ENCODE measurements at regions not wholly inside any gene's neighbourhood (a gene's known extent, or its start where the extent isn't known, plus 50 kb on each side); places are given as distances from the start of the nearest gene placed in this dataset.

DNA sequence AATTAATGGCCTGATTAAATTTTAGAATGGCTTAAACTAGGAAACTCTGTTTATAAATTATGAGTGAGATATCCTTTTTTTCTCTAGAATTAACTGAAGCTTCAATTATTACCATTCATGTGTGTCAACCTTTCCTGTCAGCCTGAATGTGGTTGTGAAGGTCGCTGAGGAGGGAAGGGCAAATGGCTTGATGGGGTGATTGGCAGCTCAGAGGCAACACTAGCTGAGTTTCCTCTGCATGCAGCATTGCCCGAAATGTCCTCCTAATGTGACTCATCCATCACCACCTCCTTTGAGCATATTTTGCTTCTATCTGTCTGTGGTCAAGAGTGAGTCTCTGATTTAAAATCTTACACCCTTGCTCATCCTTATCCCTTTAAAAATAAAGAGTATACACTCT lies 281.9 kb downstream of the TENT4A start:
- DNase-seq (ENCODE audit: extremely low spot score, unreplicated experiment) = no peak
- Mint-ChIP-seq H3K4me1 (ENCODE audit: unreplicated experiment) (no peaks in the 10 kb centered on the region), H3K27ac (no peak overlapping the region), H3K9me3 (peaks cover 5% of the 10 kb centered on the region), H3K27me3 (peaks cover 18% of the 10 kb centered on the region), H3K4me3 (no peak overlapping the region), H3K36me3 (no peaks in the 10 kb centered on the region)
- TF ChIP-seq, protein P1, sequence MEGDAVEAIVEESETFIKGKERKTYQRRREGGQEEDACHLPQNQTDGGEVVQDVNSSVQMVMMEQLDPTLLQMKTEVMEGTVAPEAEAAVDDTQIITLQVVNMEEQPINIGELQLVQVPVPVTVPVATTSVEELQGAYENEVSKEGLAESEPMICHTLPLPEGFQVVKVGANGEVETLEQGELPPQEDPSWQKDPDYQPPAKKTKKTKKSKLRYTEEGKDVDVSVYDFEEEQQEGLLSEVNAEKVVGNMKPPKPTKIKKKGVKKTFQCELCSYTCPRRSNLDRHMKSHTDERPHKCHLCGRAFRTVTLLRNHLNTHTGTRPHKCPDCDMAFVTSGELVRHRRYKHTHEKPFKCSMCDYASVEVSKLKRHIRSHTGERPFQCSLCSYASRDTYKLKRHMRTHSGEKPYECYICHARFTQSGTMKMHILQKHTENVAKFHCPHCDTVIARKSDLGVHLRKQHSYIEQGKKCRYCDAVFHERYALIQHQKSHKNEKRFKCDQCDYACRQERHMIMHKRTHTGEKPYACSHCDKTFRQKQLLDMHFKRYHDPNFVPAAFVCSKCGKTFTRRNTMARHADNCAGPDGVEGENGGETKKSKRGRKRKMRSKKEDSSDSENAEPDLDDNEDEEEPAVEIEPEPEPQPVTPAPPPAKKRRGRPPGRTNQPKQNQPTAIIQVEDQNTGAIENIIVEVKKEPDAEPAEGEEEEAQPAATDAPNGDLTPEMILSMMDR (conservative IDR thresholded peaks at IDR 0.05) = no peak

DNA sequence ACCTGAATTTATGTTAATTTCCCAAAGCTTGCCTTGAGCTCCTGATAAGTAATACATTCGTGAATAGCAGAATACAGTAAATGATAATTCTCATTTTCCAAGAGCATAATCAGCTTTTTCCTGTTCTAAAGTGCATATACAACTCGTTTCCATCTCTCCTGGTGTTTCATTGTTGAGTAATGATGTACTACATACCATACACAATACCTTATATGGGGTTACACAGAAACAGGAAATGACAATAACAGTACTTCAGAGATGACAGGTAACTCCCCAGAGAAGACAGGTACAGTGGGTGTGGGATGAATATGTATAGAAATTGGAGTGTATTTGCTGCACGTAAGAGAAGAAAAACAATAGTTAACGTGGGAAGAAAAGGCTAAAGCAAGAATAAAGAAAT lies 287.1 kb downstream of the TENT4A start:
- no peaks in the 10 kb centered on the region for H3K36me3 Mint-ChIP-seq
- no peak overlapping the region for H3K27ac Mint-ChIP-seq
- TF ChIP-seq, protein P1 (conservative IDR thresholded peaks at IDR 0.05) = no peak

DNA sequence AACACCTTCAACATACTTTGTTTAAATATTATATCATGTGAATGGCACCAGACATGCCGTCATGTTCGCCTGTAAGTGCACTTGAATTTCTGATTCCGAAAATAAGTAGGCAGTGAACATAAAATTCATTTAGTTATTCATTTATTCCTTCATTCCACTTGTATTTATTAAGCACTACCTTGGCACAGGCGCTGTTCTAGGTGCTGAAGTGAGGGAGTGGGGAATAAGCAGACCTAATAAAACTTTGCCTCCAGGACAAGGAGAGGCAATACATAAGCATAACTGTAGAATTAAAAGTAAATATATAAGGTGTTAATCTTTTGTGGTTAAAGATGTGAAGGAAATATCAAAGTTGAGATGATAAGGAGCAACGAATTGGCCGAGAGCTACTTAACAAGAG lies 297.4 kb downstream of the TENT4A start:
- TF ChIP-seq, protein P1 (conservative IDR thresholded peaks at IDR 0.05) = no peak
- Mint-ChIP-seq H3K36me3 (no peaks in the 10 kb centered on the region), H3K27me3 (peaks cover 8% of the 10 kb centered on the region), H3K4me1 (ENCODE audit: unreplicated experiment) (no peaks in the 10 kb centered on the region), H3K4me3 (no peak overlapping the region), H3K27ac (no peak overlapping the region), H3K9me3 (no peaks in the 10 kb centered on the region)
- DNase-seq (ENCODE audit: extremely low spot score, unreplicated experiment) = no peak

More for the DNA sequence above, 287.1 kb downstream of the TENT4A start:
- Mint-ChIP-seq H3K4me1 (ENCODE audit: unreplicated experiment) (no peaks in the 10 kb centered on the region), H3K9me3 (peaks cover 9% of the 10 kb centered on the region), H3K27me3 (peaks cover 13% of the 10 kb centered on the region), H3K4me3 (no peak overlapping the region)
- no peak for DNase-seq (ENCODE audit: extremely low spot score, unreplicated experiment)

DNA sequence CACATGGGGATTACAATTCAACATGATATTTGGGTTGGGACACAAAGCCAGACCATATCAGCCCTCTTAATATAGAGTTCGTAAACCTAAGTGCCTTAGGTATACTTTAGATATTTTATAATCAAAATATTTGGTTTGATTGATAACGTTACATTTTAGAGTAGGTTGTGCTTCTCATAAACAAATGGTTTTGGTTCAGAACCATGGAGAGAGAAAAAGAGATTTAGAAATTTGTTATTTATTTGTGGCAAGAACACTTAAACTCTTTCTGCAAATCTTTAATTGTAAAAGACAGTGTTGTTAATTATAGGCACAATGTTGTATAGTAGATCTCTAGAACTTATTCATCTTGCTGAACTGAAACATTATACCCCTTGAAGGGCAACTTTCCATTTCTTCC lies 298.8 kb downstream of the TENT4A start:
- Mint-ChIP-seq H3K9me3 (no peaks in the 10 kb centered on the region), H3K4me3 (no peak overlapping the region), H3K36me3 (no peaks in the 10 kb centered on the region)

DNA sequence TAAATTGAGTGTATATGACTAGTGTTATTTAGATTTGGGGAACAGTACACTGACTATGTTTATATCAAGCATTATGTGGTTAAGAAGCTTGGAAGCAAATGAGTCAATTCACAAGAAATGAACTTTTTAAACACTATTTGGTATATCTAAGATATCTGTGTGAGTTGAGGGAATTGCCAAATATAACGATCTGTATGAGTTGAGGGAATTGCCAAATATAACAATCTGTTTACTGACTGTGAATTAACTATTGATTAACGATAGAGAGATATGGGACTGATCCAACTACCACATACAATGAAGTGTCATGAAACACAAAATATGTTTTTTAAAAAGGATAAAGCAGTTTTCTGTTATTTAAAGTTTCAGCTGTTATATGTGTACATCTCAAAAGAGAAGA lies 301.4 kb downstream of the TENT4A start:
- TF ChIP-seq, protein P1 (conservative IDR thresholded peaks at IDR 0.05) = no peak
- no peaks in the 10 kb centered on the region for H3K36me3 Mint-ChIP-seq
- peaks cover 7% of the 10 kb centered on the region for H3K27me3 Mint-ChIP-seq
- no peak overlapping the region for H3K4me3 Mint-ChIP-seq
- H3K27ac Mint-ChIP-seq = no peak overlapping the region
- DNase-seq (ENCODE audit: extremely low spot score, unreplicated experiment) = no peak
- H3K4me1 Mint-ChIP-seq (ENCODE audit: unreplicated experiment) = no peaks in the 10 kb centered on the region
- H3K9me3 Mint-ChIP-seq = no peaks in the 10 kb centered on the region

More for the DNA sequence above, 298.8 kb downstream of the TENT4A start:
- TF ChIP-seq, protein P1 (conservative IDR thresholded peaks at IDR 0.05) = no peak
- Mint-ChIP-seq H3K4me1 (ENCODE audit: unreplicated experiment) (no peaks in the 10 kb centered on the region), H3K27ac (no peak overlapping the region), H3K27me3 (peaks cover 7% of the 10 kb centered on the region)
- DNase-seq (ENCODE audit: extremely low spot score, unreplicated experiment) = no peak

Measured in type B pancreatic cell (in vitro differentiated cells).